GM23248 (cell line): ENCODE measurements at regions not wholly inside any gene's neighbourhood (a gene's known extent, or its start where the extent isn't known, plus 50 kb on each side); places are given as distances from the start of the nearest gene placed in this dataset.
A peak's percentile ranks its signal among the peaks of the same experiment; 100 is the strongest.

ENCODE experiments used
- DNase-seq: peaks from one replicate; pipeline ENCODE4 v3.0.0-alpha.2; 2015
- H2AFZ ChIP-seq: fragments of 200-600 bp; sonication (generic); 2 replicates; pipeline ENCODE4 v1.6.1; 2016; ENCODE audit warnings: antibody characterized with exemption
- H3F3A ChIP-seq: fragments of 200-600 bp; sonication (generic); 2 replicates; pipeline ENCODE4 v1.6.1; 2016; ENCODE audit warnings: mild to moderate bottlenecking, antibody characterized with exemption, mixed run types; ENCODE audit not compliant: insufficient read depth
- H3K27ac ChIP-seq: fragments of 200-600 bp; sonication (generic); 2 replicates; pipeline ENCODE4 v1.5.1; 2016; ENCODE audit warnings: mild to moderate bottlenecking
- H3K27me3 ChIP-seq: fragments of 200-600 bp; sonication (generic); replicated peaks from 2 replicates; pipeline ENCODE4 v1.6.1; 2016; ENCODE audit warnings: mild to moderate bottlenecking; ENCODE audit not compliant: insufficient read depth
- H3K36me3 ChIP-seq: fragments of 200-600 bp; sonication (generic); 2 replicates; pipeline ENCODE4 v1.6.1; 2016; ENCODE audit warnings: low read depth, mild to moderate bottlenecking
- H3K4me1 ChIP-seq: fragments of 200-600 bp; sonication (generic); 2 replicates; pipeline ENCODE4 v1.6.1; 2016; ENCODE audit warnings: mild to moderate bottlenecking; ENCODE audit not compliant: insufficient read depth
- H3K4me2 ChIP-seq: fragments of 200-600 bp; sonication (generic); one replicate; pipeline ENCODE4 v1.6.1; 2016; ENCODE audit warnings: mild to moderate bottlenecking; ENCODE audit not compliant: unreplicated experiment
- H3K4me3 ChIP-seq: fragments of 200-600 bp; sonication (generic); 2 replicates; pipeline ENCODE4 v1.5.1; 2016; ENCODE audit warnings: mild to moderate bottlenecking
- H3K79me2 ChIP-seq: fragments of 200-600 bp; sonication (generic); 2 replicates; pipeline ENCODE4 v1.6.1; 2016; ENCODE audit warnings: mild to moderate bottlenecking; ENCODE audit not compliant: insufficient read depth
- H3K9ac ChIP-seq: fragments of 200-600 bp; sonication (generic); 2 replicates; pipeline ENCODE4 v1.6.1; 2016; ENCODE audit warnings: mild to moderate bottlenecking
- H3K9me2 ChIP-seq: fragments of 200-600 bp; sonication (generic); 2 replicates; pipeline ENCODE4 v1.6.1; 2016; ENCODE audit warnings: mixed run types, mild to moderate bottlenecking, moderate library complexity; ENCODE audit not compliant: insufficient read depth
- H3K9me3 ChIP-seq: fragments of 200-600 bp; sonication (generic); one replicate; pipeline ENCODE4 v1.6.1; 2017; ENCODE audit warnings: low read depth
- H4K20me1 ChIP-seq: fragments of 200-600 bp; sonication (generic); 2 replicates; pipeline ENCODE4 v1.6.0; 2016; ENCODE audit not compliant: insufficient read depth
- EZH2 ChIP-seq: fragments of 200-600 bp; sonication (generic); IDR thresholded peaks from 2 replicates; pipeline ENCODE4 v1.6.1; 2018; ENCODE audit warnings: antibody characterized with exemption, mild to moderate bottlenecking; ENCODE audit not compliant: insufficient read depth, poor library complexity, severe bottlenecking
- EZH2phosphoT487 ChIP-seq: fragments of 200-600 bp; sonication (generic); IDR thresholded peaks from 2 replicates; pipeline ENCODE4 v1.6.1; 2018; ENCODE audit warnings: antibody characterized with exemption, moderate library complexity, mild to moderate bottlenecking, low read depth; ENCODE audit not compliant: insufficient read depth
- WGBS, 2 experiments: methylation state at CpG; one replicate each; pipeline ENCODE4 v1.1.6; 2015 to 2017; ENCODE audit warnings: low lambda C conversion rate in 2 of 2, low coverage in 1 of 2; ENCODE audit errors: missing lambda C conversion rate in 2 of 2; 5-methylcytosine and 5-hydroxymethylcytosine counted together
- in situ Hi-C: fragments of 300-500 bp; cut with MboI; formaldehyde crosslinking; loops from 2 replicates; pipeline ENCODE4 v1.15.0; 2020

GRCh38 chr6:17033746-17034145 is 68.1 kb upstream of the STMND1 start:
- peak overlapping the region; percentile 92 for H3K27ac ChIP-seq
- H3K4me1 ChIP-seq, result peaks cover 26% of the 10 kb centered on the region
- no peaks in the 10 kb centered on the region for H3K9me3 ChIP-seq
- H3K36me3 ChIP-seq, result no peaks in the 10 kb centered on the region
- no peaks in the 10 kb centered on the region for H3K79me2 ChIP-seq
- no peaks in the 10 kb centered on the region for H4K20me1 ChIP-seq
- H3K9me2 ChIP-seq, result no peaks in the 10 kb centered on the region
- H2AFZ ChIP-seq, result no peak overlapping the region
- in situ Hi-C loops, result no loop called here
- no peaks in the 10 kb centered on the region for H3K27me3 ChIP-seq
- TF ChIP-seq EZH2phosphoT487 (no peak), EZH2 (no peak)
- WGBS, 2 experiments, result 65 to 67% methylated on average over 4 of the region's 4 CpGs
- H3K4me3 ChIP-seq, result peak overlapping the region; percentile 62
- H3F3A ChIP-seq, result peaks cover 44% of the 10 kb centered on the region
- H3K9ac ChIP-seq, result peak overlapping the region; percentile 74
- H3K4me2 ChIP-seq, result peak overlapping the region; percentile 85
- DNase-seq, result no peak

- no peaks in the 10 kb centered on the region for H3K9me2 ChIP-seq
- no peaks in the 10 kb centered on the region for H4K20me1 ChIP-seq
- 1 to 2% methylated on average over 12 of the region's 12 CpGs for WGBS, 2 experiments
- H3K4me3 ChIP-seq, result peak overlapping the region; percentile 62
- H3K9ac ChIP-seq, result peak overlapping the region; percentile 74
- peak; percentile 97 for DNase-seq
- H3K36me3 ChIP-seq, result no peaks in the 10 kb centered on the region
- H3K9me3 ChIP-seq, result no peaks in the 10 kb centered on the region
- H3K79me2 ChIP-seq, result no peaks in the 10 kb centered on the region
- in situ Hi-C loops, result no loop called here
- peak overlapping the region; percentile 70 for H2AFZ ChIP-seq
- peak overlapping the region; percentile 92 for H3K27ac ChIP-seq
- H3F3A ChIP-seq, result peaks cover 38% of the 10 kb centered on the region
- H3K27me3 ChIP-seq, result no peaks in the 10 kb centered on the region
- H3K4me2 ChIP-seq, result peak overlapping the region; percentile 85
- TF ChIP-seq EZH2phosphoT487, result no peak
- TF ChIP-seq EZH2, result no peak
- H3K4me1 ChIP-seq, result peaks cover 20% of the 10 kb centered on the region
Measured at GRCh38 chr6:17032988-17033634, 68.7 kb upstream of the STMND1 start.

GRCh38 chr6:17032590-17032987 is 69.3 kb upstream of the STMND1 start:
- Histone ChIP-seq H3K4me3 (peak overlapping the region; percentile 62), H3K27ac (peak overlapping the region; percentile 92), H4K20me1 (no peaks in the 10 kb centered on the region), H3K9me2 (no peaks in the 10 kb centered on the region), H3K4me2 (peak overlapping the region; percentile 85), H3K4me1 (peaks cover 17% of the 10 kb centered on the region), H3K27me3 (no peaks in the 10 kb centered on the region), H3K36me3 (no peaks in the 10 kb centered on the region), H3K9ac (peak overlapping the region; percentile 74), H3K9me3 (no peaks in the 10 kb centered on the region), H3K79me2 (no peaks in the 10 kb centered on the region), H2AFZ (peak overlapping the region; percentile 70), H3F3A (peaks cover 32% of the 10 kb centered on the region)
- 0 to 2% methylated on average over 3 of the region's 3 CpGs for WGBS, 2 experiments
- in situ Hi-C loops, result no loop called here
- TF ChIP-seq EZH2, result no peak
- TF ChIP-seq EZH2phosphoT487, result no peak
- DNase-seq, result peak; percentile 85

- Histone ChIP-seq H3F3A (peaks cover 30% of the 10 kb centered on the region), H3K9ac (peak overlapping the region; percentile 74), H3K9me2 (no peaks in the 10 kb centered on the region), H2AFZ (peak overlapping the region; percentile 70; the same call in 1 of the 2 replicates), H3K27me3 (no peaks in the 10 kb centered on the region), H3K9me3 (no peaks in the 10 kb centered on the region), H3K36me3 (no peaks in the 10 kb centered on the region), H3K27ac (peak overlapping the region; percentile 92), H3K4me2 (peak overlapping the region; percentile 85), H4K20me1 (no peaks in the 10 kb centered on the region), H3K4me3 (peak overlapping the region; percentile 62), H3K4me1 (peaks cover 17% of the 10 kb centered on the region), H3K79me2 (no peaks in the 10 kb centered on the region)
- WGBS, 2 experiments, result 90 to 91% methylated on average over 19 of the region's 19 CpGs
- no peak for TF ChIP-seq EZH2
- no peak for TF ChIP-seq EZH2phosphoT487
- in situ Hi-C loops, result no loop called here
- DNase-seq, result no peak
Measured at GRCh38 chr6:17031961-17032360, 69.9 kb upstream of the STMND1 start.

- no peaks in the 10 kb centered on the region for H3K9me2 ChIP-seq
- H3K27me3 ChIP-seq, result no peaks in the 10 kb centered on the region
- H3K9ac ChIP-seq, result no peak overlapping the region
- no peaks in the 10 kb centered on the region for H4K20me1 ChIP-seq
- H3K27ac ChIP-seq, result no peak overlapping the region
- H3K4me2 ChIP-seq, result no peak overlapping the region
- WGBS, 2 experiments, result 89 to 95% methylated on average over 1 of the region's 1 CpG
- H3K36me3 ChIP-seq, result no peaks in the 10 kb centered on the region
- H3K4me3 ChIP-seq, result no peak overlapping the region
- no peak for DNase-seq
- H3K4me1 ChIP-seq, result peaks cover 4% of the 10 kb centered on the region
- H3F3A ChIP-seq, result peaks cover 15% of the 10 kb centered on the region
- no peak for TF ChIP-seq EZH2
- no peak for TF ChIP-seq EZH2phosphoT487
- H3K79me2 ChIP-seq, result no peaks in the 10 kb centered on the region
- H3K9me3 ChIP-seq, result no peaks in the 10 kb centered on the region
- in situ Hi-C loops, result no loop called here
- H2AFZ ChIP-seq, result no peak overlapping the region
Measured at GRCh38 chr6:17027441-17027840, 74.4 kb upstream of the STMND1 start.
